SW480 (cell line): ENCODE measurements at regions not wholly inside any gene's neighbourhood (a gene's known extent, or its start where the extent isn't known, plus 50 kb on each side); places are given as distances from the start of the nearest gene placed in this dataset.

Source experiments
- DNase-seq: peaks from one replicate; pipeline ENCODE4 v3.0.0-alpha.2; 2016; ENCODE audit warnings: low spot score

DNA sequence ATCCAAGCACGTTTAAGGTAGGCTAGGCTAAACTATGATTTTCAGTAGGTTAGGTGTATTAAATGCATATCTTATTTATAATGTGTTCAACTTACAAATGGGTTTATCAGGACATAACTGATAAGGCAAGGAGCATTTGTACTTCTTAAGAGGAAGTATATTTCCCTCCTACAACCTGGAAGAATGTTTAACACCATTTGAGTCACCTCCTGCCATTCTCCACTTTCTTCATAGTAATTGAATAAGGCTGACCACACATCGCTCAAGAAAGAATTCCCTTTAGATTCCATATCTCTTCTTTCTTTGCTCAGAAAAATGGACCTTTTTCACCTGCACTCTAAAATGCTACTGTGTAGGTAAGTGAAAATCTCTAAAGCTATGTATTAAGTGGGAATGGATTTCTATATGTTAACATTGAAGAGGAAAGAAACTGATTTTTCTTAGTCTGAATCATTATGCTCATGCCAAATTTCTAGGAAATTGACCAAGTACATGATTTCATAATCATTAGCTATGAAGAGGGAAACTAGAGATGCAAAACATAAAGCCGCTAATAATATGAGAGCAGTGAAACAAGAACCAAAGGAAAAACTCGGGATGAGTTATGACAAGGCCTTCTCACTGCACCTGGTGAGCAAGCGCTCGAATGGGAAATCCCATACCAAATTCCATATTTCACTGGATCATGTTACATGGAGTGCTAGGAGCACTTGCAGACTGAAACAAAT lies 210.4 kb downstream of the ALDH8A1 start:
- no peak for DNase-seq

DNA sequence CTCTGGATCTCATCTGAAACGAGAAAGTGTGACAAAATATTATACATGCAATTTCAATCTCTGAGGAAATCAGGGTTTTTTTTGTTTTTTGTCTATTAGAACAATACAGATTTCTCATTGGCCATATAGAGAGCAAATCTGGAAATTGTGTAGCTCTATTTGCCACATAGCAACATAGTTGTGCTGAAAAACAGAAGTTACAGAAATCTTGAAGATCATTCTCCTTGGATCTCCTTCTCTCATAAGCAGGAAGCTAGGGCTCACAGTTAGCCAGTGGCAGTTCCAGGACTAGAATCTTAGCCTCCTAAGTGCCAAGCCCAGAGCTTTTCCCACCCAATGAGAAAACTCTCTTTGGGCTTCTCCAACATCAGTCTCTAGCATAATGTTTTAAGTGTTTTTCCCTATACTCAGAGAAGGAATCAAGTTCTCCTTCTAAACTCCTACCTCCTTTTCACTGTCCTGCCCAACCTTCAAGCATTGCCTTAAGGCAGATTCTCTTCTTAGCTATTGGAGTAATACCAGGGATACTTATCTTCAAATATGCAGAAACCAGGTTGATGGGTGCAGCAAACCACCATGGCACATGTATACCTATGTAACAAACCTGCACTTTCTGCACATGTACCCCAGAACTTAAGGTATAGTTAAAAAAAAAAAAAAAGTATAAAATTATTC lies 211.6 kb downstream of the ALDH8A1 start:
- no peak for DNase-seq

DNA sequence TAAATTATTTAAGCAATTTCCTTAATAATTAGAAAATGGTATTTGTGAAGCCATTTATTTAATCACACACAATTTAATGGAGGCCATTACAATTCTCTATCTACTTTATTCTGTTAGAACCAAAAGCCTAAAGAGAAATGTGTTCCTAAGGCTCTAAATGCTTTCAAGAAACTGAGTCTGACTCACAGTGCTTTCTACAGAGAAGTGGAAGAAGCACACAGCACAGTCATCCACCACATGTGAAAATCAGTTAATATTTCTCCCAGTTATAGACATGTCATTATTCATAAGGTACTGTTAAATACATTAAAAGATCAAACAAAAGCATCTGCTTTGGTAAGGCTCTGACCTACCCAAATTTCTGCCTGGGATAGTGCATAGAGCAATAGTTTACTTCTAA lies 214.4 kb downstream of the ALDH8A1 start:
- DNase-seq, result no peak

DNA sequence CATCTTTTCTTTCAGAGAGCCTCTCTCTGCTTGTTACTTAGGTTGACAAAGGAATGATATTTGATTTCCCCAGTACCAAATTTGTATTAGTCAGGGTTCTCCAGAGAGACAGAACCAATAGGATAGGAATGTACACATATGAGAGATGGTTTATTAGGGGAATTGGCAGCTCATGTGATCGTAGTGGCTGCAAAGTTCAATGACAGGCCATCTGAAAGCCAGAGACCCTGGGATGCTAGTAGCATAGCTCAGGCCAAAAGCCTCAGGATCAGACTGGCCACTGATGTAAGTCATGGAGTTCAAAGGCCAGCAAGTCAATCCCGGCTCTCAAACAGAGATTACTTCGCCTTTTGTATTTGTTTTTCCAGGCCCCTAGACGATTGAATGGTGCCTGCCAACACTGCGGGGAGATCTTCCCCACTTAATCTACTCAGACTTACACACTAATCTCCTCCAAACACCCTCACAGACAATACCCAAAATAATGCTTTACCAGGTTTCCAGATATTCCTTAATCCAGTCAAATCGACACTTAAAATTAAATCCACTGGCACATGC lies 215.5 kb downstream of the ALDH8A1 start:
- no peak for DNase-seq

DNA sequence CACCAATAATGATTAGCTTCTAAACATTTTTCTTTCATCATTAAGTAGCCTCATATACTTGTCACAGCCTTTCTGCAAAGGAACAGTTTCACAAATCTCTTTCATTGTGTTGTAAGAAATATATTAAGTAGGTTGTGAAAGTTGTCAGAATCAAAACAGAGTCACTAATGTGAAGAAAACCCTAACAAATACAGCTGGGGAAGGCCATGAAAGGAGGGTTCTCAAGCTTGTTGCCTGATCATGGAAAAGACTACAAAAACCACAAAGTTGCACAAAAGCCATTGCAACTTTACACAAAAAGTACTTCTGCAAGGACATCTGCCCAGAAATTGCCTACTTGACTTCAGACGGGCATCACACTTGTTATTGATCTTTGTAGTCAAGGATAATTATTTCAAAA lies 216.1 kb downstream of the ALDH8A1 start:
- no peak for DNase-seq

DNA sequence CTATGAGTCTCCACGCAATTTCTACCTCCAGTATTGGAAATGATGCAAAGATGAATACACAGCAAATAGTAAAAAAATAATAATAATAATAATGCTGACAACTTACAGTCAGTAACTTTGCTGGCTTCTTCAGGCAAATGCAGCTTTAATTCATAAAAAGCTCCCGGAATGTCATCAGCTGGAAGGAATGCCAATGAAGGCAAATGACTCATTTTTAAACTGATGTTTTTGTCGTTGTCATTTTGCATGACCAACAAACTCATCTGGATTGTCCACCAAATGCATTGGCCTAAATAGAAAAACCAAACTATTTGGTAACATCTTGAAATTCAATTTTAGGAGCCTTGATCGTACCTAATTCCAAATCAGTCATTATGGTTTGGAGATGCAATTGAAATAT lies 217.1 kb downstream of the ALDH8A1 start:
- DNase-seq, result no peak

DNA sequence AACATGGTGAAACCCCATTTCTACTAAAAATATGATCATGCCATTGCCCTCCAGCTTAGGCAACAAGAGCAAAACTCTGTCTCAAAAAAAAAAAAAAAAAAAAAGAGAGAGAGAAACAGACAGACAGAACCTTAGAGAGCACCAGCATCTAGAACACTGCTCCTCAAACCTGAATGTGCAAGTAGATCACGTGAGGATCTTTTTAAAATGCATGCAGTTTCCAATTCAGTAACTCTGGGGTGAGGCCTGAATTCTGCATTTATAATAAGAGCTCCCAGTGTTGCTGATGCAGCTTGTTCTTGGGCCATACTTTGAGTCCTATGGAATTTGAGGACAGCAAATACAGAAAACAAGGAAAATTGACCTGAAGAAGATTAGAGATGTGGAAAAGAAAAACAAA lies 218.3 kb downstream of the ALDH8A1 start:
- no peak for DNase-seq

DNA sequence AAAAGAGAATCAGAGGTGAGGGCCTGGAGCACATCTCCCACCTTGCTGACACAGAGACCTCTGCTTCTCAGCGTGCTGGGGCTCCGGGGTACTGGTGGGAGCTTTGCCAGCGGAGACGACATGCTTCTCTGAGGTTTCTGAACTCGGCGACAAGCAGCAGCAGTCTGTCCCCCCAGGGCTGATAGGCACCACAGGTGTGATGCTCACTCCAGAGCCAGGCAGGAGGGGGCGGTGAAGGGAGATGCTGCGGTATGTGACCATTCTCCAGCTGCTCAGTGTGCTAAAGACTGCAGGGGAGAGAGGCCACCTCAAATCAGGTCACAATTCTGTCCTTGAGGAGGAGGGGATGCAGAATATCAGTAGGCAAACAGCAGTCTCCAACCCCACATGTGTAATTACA lies 219.9 kb downstream of the ALDH8A1 start:
- no peak for DNase-seq

DNA sequence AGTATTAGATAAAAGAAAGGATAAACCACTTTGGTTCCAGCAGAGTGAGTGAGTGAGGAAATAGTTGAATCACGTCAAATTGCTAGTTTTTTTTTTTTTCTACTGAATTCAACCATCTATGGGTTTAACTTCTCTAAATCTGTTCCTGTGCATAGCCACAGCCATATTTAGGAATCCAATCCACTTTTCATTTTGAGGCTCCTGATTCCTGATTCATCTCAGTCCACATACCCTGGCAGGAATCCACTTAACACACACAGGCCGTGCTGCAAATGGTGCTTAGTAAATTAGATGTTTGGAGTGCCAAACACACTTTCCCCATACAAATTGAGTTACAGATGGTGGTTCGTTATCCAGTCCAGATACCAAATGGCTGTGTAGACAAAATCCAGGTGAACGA lies 220.3 kb downstream of the ALDH8A1 start:
- no peak for DNase-seq

DNA sequence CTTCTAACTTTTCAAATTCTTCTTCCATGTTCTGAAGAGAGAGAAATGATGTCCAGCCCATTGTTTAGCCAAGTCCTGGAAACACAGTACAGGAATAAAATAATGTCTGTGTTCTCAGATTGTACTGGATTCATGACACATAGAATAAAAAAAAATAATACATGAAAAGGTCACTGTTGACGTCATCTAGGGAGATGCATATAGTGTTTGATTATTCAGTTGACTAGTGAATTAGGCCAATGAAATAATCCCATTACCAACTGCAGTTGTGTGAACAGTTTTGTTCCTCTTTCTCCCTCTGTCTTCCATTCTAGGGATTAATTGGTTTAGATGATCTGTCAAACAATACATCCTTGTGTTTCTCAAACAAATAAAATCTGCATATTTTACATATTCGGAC lies 222.8 kb downstream of the ALDH8A1 start:
- DNase-seq, result no peak

DNA sequence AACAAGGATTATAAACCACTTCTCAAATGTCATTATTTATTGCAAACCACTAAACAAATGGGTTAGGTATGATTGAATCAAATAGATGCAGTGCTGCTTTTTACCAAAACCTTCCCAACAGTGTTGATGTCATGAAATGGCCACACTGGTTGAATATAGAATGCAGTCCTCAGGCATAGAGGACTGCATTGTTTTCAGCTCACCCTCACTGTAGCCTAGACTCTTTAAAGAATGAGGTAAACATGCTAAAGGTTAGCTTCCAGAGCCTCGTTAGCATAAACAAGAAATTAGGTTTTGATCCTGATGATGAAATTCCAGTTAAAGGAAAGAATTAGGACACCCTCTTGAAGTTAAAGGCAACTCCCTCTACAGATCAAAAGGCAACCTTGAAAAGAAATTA lies 224.3 kb downstream of the ALDH8A1 start:
- no peak for DNase-seq

DNA sequence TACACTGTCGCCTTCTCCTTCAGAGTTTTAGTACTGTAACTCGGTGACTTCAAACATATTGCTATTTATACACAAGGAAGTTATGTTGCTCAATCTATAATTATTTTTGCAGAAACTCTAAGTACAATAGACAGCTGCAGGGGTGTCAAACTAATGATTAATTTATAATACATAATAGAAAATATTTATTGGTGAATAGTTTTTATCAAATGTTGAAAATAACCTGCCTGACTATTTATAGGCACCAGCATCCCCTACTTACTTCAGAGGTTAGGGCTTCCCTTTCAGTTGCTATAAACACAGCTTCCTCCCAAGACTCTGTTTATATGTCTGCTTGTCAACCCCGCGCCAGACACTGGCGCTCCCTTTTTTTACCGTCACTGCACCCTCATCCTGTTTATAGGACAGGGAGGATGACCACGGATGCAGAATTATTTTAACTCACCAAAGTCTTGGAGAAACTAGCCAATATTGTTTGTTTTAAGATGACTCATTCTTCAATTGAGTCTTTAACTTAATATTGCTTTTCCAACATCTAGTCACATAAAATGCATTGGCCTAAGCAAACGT lies 225.0 kb downstream of the ALDH8A1 start:
- DNase-seq, result no peak

DNA sequence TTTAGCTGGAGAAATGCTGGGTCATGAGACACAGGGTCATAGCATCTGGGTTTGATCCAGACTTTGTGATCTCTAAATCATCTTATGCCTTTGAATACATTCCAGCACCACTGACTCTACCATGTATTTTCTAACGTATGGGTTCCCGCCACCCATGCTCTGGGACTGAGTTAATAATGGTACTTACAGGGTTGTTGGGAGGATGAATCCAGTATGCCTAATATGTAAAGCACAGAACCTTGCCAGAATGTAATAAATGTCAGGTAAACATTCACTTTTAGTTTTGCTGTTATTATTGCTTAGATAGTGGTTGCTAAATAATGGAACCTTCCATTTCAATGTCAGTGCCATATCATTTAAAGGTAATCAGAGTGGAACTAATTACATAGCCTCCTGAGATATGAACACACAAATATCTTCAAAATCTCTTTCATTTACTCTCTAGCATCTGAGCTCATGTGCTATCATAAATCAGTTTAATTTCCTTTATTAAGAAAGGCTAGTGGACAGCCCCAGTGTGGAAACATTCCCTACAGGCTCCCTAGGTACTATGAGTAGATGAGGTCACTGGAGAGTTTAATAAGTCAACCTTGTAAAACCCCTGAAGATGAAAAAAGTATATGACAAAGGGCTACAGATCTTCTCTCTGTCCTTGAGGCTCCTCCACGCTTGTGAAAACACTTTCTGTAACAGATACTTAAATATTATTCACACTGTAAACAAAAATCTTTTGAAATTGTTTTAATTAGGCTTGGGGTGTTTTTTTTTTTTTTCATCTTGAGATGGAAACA lies 226.6 kb downstream of the ALDH8A1 start:
- no peak for DNase-seq

DNA sequence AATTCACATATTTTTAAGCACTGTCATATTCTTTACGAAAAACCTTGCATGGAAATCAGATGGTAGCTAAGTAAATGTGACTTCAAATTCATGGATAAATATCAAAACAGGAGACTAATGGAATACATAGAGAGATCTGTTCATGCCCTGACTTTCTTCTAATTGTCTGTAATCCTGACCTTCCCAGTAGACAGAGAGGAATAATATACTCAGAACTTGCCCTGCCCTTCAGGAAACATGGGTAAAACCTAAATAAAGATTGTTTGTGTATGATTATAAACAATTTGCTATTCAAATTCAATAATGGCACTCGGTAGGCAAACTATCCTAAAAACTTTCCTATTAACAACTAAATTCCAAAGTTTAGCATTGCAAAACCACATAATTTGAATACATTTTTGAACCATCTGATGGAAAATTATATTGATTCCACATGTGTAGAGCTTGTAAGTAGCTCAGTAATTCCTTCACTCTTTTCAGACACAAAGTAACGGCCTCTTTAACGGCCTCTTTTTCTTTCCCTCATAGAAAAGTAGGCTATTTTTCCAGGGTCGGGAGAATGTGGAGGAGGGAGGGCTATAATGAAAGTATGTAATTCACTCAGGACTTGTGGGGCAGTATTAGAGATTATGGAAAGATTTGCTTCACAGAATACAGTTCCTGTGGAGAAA lies 227.6 kb downstream of the ALDH8A1 start:
- DNase-seq, result no peak

DNA sequence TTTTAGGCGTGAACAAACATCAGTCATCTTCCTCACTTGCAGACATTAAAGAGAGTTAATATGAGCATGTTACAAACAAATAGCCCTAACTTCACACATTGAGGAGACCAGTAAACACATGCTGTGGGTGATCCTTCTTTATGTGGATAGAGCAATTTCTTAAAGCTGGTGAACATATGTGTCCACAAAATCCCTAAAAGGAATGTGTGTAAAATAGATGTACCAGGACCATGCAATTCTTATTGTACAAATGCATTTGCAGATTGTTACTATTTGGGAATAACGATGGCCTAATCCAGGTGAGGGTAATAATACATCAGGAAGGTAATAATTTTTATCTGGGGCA lies 228.9 kb downstream of the ALDH8A1 start:
- DNase-seq, result no peak

DNA sequence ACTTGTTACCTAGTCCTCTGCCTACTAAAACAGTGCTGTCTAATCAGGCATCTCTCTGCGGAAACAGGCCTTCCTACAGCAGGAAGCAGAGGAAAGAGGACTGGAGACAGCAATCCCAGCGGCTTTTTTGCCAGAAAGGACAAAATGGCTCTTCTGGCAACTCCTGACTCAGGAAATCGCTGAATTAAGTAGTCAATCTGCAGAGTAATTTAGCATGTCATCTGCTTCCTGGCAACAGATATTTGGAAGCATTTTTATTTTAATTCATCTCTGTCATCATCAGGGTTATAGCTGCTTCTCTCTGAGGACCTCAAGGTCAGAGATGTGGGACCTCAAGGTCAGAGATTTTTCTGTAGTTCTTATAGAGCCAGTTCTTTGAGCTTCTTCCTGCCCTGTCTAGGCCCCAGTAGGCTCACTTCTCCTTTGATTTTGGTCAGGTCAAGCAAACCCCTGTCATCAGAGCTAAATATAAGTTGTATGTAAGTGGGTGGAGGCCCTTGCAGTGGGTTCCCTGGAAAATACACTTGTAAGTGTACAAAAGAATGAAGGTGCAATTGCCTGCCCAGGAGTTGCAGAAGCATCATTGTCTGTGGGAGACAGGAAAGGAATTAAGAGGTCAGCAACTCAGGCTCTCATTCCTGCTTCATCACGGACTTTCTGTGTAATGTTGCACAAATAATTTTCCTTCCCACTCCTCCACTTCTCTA lies 229.4 kb downstream of the ALDH8A1 start:
- no peak for DNase-seq

DNA sequence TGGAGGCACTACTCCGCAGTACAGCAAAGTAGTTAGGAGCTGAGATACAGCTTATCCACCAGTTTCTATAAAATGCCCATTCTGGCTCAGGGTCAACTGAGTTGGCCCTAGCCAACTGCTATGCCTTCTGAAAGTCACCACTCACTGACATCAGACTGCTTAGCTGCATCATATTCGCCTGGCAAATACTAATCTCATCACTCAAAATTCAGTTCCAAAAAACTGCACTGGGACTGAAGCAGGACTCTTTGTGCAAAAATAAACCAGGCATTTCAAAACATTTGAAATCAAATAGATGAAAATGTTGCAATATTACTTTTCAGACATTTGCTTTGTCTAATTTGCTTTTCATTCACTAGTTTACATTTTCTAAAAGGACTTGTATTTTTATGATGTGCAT lies 230.0 kb downstream of the ALDH8A1 start:
- DNase-seq, result no peak

DNA sequence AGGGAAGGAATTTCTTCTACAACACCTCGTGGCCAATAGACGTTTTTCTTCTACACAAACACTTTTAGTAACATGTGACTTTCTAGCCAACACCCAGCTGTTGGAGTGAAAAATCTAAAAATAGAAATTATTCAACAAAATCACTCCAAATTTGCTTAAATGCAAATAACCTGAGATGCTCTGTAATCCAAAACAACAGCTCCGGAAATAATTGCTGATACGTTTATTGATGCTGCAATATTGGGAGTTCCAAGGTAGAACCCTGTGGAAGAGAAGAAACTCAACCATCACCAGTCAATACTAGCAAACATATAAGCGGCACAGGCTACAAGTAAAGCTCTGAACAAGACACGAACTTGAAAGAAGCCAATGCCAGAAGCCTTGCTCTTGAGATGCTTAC lies 230.6 kb downstream of the ALDH8A1 start:
- DNase-seq, result no peak

DNA sequence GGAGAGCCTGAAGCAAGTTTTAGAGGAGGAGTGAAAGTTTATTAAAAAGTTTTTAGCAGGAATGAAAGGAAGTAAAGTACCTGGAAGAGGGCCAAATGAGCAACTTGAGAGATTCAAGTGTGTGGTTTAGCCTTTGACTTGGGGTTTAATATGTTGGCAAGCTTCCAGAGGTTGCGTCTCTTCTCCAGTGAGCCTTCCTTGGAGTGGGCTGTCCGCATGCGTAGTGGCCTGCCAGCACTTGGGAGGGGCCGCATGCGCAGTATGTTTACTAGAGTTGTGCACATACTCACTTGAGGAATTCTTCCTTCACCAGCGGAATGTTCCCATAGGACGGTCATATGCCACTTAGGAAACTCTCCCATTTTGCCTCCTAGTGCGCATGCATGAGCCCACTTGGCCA lies 235.2 kb downstream of the ALDH8A1 start:
- DNase-seq, result no peak

DNA sequence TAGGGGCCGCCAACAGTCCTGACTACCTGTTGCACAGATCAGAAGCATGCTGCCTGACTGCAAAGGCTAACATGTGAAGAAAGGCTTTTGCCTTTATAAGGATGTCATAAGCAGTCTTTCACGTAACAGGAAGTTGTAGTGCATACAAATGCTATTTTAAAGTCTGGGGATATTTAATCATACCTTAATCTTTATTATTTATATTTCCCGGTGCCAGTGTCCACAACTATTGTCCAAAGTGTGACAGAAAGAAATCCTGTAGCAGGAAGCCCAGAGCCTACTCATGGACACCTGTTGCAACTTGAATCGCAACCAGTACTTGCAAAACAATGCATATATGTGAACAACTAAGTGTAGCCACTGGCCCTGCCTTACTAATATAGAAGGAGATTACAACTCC lies 235.8 kb downstream of the ALDH8A1 start:
- DNase-seq, result no peak

DNA sequence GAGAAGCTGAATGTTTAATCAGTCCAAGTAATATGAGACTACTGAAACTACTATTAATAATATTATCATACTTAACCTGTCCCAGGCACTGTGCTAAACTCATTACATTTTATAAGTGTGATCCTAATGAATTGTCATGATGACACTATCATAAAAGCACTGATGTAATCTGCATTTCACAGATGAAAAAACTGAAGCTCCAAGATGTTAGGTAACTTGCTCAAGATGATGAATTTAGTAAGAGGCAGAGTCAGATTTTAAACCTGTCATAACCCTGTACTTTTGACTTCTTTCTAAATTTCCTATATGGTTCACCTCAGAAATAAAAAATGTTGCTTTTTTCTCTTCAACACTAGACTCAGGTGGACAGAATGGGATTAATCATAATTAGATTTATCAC lies 237.6 kb downstream of the ALDH8A1 start:
- no peak for DNase-seq

DNA sequence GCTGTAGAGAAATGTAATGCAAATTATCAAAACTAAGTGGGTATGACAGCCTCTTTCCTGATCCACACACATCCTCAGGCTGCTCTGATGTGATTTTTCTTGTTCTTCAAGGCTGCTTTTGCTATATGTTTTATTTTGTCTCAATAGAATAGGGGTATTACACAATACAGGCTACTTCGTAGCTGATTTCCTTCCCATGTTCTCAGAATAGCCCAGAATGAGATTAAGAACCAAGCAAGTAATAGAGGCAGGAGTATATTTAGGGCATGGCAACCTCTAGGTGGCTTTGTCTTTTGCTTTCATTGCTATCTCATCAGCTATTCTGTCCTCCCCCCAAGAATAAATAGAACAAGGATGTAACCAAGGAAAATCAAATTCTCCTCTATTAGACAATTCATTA lies 241.8 kb downstream of the ALDH8A1 start:
- no peak for DNase-seq
